Activated CD8-positive, alpha-beta memory T cell treated with anti-CD3 and anti-CD28 coated beads for 24 hours (primary cell): ENCODE measurements at regions not wholly inside any gene's neighbourhood (a gene's known extent, or its start where the extent isn't known, plus 50 kb on each side); places are given as distances from the start of the nearest gene placed in this dataset.

Experiments
- DNase-seq: peaks from one replicate; pipeline ENCODE4 v3.0.0-alpha.2; 2020

DNA sequence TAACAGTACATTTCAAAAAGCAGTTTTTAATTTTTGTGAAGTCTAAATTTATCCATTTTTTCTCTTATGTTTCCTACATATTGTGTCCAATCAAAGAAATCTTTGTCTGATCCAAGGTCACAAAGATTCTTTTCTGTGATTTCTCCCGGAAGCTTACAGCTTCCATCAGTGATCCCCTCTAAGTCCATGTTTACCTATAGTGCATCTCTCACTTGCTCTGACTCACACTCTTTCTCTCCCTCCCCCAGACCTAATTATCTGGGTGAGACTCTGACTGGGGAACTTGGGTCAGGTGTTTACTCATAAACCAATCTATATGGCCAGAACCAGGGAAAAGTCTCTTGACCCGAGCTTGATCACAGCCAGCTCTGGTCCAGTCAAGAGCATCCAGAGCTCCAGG lies 224.4 kb downstream of the SPTSSA start:
- DNase-seq: no peak

DNA sequence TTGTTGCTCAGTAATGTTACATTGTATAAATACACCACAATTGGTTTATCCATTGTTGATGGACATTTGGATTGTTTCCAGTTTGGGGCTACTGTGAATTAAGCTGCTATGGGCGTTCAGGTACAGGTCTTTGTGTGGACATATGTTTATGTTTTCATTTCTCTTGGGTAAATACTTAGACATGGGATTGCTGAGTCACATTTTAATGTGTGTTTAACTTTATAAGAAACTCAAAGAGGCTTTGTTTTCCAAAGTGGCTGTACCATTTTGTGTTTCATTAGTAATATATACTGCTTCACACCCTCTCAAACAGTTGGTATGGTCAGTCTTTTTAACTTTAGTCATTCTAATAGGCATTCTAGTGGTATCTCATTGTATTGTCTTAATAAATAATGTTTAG lies 225.0 kb downstream of the SPTSSA start:
- DNase-seq: no peak

DNA sequence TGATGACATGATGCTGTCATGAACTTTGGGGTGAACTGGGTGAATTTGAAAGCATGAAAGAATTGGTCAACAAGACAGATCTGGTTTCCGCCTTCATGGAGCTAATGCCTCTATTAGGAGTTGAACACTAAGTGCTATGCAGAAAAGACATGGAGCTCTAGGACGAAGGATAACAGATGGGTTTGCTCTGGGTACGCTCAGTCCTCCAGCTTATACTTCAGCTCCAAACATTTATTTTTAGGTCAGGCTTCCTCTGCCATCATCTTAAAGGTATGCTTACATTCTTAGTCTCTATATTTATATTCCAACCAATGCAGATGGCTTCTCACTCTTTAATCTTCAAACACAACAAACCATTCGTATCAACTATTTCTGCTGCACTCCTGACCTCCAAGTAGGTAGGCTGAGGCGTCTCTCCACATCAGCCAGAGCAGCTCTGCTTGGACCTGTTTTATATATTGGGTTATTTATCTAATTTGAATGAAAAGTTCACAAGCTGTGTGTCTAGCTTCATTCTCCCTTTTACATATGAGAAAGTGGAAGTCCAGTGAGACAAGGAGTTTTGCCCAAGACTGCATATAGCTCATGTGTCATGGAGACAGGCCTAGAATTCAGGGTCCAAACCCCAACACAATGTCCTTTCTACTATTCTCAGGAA lies 226.3 kb downstream of the SPTSSA start:
- no peak for DNase-seq

DNA sequence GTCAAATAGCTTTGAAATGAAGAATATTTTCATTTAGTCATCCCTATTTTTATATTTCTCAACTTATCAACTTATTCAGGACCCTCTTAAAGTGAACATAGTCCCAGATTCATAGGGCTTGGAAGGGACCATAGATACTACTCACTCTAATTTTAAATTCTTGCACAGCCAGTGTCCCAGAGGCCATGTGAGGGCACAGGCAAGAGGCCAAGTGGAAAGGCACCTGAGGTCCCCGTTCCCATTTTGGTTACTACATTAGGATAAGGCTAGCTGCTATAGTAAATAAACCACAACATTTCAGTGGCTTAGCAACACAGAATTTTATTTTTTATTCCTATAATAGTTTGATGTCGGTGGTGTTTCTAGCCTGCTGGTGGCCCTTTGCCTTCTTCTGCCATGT lies 227.8 kb downstream of the SPTSSA start:
- DNase-seq: no peak

- no peak for DNase-seq
Measured at GRCh38 chr14:34233619-34234018, 228.4 kb downstream of the SPTSSA start.

DNA sequence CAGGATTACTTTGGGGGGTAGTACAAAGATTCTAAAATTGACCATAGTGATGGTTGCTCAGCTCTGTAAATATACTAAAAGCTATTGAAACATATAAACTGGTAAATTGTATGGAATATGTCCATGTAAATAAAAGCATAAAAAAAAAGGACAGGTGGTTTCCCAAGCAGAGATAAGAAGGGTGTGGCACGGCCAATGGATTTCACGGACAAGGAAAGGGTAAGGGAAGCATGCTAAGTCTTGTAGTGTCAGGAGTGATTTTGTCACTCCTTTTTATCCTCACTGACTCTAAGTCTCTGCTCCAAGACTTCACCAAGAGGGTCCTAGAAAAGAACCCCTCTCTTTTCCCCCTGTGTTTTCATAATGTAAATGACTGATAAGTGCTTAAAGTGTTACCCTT lies 229.2 kb downstream of the SPTSSA start:
- no peak for DNase-seq

- DNase-seq: no peak
Measured at GRCh38 chr14:34231626-34232025, 230.4 kb downstream of the SPTSSA start.

GRCh38 chr14:34229140-34229539 lies 232.9 kb downstream of the SPTSSA start:
- no peak for DNase-seq

- DNase-seq: no peak
Measured at GRCh38 chr14:34228650-34228976, 233.4 kb downstream of the SPTSSA start.

- DNase-seq: peak; percentile 71
Measured at GRCh38 chr14:34227834-34228649, 234.0 kb downstream of the SPTSSA start.

DNA sequence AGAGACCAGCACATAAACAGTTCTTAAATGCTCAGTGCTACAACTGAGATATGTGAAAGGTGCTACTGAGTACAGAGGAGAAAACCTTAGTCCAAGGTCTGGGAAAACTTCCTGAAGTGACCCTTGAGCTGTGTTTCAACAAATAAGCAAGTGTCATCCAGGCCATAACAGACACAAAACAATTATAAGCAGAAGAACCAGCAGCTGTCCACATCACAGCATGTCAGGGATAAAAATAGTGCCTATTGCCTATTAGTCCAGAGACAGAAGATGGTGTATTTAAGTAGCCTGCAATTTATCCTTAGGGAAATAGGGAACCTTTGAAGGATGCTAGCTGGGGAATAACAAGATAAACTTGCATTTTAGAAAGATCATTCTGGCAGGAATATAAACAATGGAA lies 237.8 kb downstream of the SPTSSA start:
- DNase-seq: no peak

- no peak for DNase-seq
Measured at GRCh38 chr14:34223373-34224148, 238.5 kb downstream of the SPTSSA start.

- DNase-seq: no peak
Measured at GRCh38 chr14:34222867-34223266, 239.2 kb downstream of the SPTSSA start.

DNA sequence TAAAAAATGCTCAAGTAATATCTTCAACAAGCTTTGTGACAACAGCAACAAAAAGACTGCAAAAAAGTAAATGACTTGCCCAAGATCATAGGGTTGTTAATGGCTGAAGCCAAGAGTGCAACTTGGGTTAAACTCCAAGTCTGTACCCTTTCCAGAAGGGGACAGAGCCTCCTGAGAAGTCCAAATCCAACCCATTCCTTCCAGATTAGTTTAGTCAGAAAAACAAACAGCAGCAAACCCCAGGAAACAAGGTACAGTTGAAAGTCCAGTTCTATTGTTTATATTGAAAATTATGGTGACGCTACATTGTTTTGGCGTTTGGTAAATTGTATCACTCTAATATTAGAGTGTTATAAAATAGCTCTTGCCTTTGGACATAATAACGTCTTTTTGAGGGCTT lies 239.9 kb downstream of the SPTSSA start:
- DNase-seq: no peak

GRCh38 chr14:34220921-34221320 lies 241.1 kb downstream of the SPTSSA start:
- DNase-seq: no peak

GRCh38 chr14:34220378-34220706 lies 241.7 kb downstream of the SPTSSA start:
- no peak for DNase-seq

DNA sequence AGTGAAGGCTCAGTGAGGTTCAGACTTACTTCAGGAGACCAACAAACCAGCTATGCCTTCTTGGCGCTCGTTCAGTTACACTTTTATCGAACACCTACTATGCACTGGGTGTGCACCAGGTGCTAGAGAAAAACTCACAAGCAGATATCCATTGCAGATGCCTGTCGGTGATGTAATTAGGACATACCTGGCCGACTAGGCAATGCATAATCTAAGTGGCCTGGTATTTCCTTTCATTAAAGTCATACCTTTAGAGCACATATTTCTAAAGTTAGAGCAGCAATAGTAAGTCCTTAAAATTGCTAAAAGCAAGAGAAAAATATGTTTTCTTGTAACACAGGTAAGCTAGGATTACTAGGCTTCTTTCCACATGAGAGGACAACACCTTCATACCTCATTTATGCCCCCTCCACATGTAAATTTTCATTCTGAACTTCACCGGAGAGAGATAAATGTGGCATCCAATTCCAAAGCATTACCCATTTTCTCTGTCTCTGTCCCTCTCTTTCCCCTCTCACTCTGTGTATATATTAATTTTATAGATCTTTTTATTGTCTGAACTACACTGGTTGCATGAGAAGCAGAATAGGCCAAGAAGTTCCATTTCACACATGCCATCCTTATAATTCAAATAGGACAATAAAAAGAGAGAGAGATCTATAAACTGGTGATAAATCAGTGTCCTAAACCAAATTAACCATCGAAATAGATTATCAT lies 242.2 kb downstream of the SPTSSA start:
- DNase-seq: no peak

DNA sequence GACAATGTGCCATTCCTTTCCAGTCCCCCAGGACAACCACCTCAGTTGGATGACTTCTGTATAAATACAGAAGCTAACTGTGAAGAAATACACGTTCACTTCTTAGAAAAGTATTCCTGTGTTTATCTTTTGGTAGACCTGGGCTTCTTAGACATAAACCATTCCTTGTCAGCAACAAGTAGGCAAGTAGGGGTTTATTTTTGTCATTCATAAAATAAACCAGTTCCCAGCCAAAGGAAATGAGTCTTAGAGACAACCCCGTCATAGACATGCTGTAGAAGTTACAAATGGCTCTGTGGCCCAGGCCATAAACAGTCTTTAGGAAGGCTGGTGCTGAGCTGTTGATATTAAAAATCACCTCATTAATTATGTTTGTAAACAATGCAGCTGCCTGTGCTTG lies 243.2 kb downstream of the SPTSSA start:
- DNase-seq: no peak

GRCh38 chr14:34214961-34215360 lies 247.1 kb downstream of the SPTSSA start:
- DNase-seq: no peak

DNA sequence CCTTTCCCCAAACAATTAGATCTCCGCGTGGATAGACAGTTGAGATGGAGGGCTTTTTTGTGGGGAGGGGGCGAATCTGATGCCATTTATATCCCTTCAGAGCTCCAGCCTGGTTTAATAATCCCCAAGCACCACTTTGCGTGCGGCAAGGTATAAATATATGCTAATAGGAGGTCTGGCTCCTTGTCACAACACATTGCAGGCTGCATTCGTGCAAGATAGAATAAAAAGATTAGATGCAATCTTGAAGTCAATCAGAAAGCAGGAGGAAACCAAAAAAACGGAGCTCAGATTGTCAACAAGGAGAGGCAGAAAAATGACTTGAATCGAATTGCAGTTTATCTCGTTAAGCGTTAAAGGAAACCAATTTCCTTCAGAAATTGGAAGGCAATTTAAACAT lies 248.7 kb downstream of the SPTSSA start:
- no peak for DNase-seq

GRCh38 chr14:34212172-34212929 lies 249.7 kb downstream of the SPTSSA start:
- DNase-seq: no peak

DNA sequence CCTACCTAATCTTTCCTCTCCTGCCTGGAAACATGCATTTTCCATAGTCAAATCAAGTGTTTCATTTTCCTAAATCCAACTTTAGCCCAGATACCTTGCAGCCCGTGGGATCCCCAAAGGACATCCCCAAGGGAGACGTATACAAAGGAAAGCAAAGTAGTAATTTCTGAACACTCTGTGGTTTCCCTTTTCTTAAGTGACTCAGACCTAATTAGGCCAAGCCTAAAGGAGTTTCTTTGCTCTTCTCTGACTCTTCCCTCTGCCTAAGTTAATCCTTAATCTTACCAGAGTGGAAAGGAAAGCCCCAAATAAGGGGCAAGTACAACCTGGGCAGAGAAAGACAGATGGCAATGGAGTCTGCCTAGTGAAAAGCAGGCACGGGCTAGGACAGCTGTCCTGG lies 250.3 kb downstream of the SPTSSA start:
- DNase-seq: no peak

GRCh38 chr14:34208532-34208931 lies 253.5 kb downstream of the SPTSSA start:
- DNase-seq: no peak
